T-helper 9 cell (primary cell): ENCODE measurements at regions not wholly inside any gene's neighbourhood (a gene's known extent, or its start where the extent isn't known, plus 50 kb on each side); places are given as distances from the start of the nearest gene placed in this dataset.

Source experiments
- DNase-seq: peaks from one replicate; pipeline ENCODE4 v3.0.0-alpha.2; 2020

GRCh38 chr15:26374806-26375205 is 398.1 kb downstream of the GABRB3 start:
- no peak for DNase-seq

- DNase-seq = no peak
These were observed 400.2 kb downstream of the GABRB3 start for GRCh38 chr15:26372706-26373105.

DNA sequence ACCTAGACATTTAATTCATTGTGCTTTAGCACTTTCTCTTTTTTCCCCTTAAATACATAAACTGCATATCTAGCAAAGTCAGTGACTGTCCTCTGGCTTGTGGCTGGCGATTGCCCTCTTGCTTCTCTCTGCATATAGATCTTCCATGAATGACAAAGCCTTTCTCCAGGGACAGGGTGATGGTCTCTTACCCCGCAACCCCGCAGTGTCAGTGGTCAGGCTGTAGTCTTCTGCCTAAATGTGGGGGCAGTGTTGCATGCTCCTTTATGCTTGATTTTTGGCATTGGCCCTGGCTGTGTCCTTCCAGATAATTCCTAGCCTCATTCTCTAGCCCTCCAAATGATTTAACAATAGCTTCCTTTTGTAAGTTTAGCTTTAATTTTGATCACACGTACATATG is 407.8 kb downstream of the GABRB3 start:
- DNase-seq = no peak

DNA sequence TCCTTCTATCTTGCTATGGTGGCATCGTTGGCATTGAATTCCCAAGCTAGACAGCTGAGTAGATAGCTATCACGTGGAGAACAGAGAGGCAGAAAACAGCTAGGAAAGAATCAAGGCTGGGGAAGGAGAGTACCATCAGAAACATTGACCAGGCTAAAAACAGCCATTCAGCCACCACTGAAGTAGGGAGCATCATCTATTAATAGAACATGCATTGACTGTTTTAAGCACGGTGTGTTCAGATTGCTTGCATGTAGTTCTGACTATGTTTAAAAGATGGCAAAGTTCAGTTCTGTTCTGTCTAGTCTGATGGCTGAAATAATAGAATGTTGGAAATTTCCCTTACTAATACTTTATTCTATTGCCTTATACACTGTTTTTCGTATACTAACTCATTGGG is 413.0 kb downstream of the GABRB3 start:
- DNase-seq = no peak

DNA sequence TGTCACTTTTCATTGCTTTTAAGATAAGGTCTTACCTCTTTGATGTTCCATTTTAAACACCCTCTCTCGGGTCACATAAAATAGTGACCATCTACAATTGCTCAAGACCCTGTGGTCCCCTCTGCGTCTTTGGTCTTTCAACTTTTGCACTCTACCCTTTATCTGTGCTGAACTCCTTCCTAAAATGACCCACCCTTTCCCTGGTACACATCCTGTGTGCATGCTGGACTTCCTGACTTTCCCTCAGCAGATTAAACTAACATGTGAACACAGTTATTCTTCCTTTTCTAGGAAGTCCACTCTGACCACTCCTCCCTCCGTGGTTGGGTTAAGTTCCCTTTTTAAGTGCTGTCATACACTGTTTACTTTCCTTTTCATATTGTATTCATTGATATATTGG is 414.2 kb downstream of the GABRB3 start:
- no peak for DNase-seq

- DNase-seq = no peak
These were observed 415.2 kb downstream of the GABRB3 start for GRCh38 chr15:26357653-26358052.

GRCh38 chr15:26355472-26356074 is 417.3 kb downstream of the GABRB3 start:
- no peak for DNase-seq

GRCh38 chr15:26352909-26353308 is 420.0 kb downstream of the GABRB3 start:
- DNase-seq = no peak

DNA sequence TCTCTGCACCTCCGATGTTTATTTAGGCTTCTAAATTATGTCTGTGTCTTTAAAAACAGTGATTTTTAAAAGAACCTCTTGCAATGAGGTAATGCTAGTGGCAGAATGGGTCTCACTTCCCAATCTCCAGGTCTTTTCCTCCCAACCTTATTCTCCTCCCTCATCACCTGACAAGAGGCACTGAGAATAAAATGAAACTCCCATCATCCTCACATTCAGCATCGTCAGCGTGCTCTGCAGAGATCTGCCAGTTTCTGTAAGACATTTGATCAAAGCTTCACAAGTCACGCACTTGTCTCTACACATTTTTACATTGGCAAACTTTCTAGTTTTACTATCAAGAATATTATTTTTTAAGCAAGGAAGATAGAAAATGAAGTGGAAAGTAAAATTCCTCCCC is 420.5 kb downstream of the GABRB3 start:
- DNase-seq = no peak

DNA sequence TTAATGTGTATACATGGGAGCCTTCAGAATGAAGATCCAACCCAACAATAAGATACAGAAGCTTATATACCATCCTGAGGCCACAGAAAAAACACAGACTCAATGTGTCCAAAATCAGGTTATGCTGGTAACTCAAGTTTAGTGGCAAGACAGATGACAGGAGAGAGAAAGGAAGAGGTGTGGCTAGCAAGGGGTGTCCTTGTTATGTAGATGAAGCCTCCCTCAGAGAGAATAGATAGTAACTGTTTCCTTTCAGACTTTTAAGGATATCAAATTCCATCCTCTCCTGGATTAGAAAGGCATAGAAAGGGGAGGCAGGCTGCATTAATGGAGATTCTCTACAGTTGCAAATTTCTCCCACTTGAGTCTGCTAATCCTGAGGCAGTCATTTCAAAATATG is 447.4 kb downstream of the GABRB3 start:
- no peak for DNase-seq

DNA sequence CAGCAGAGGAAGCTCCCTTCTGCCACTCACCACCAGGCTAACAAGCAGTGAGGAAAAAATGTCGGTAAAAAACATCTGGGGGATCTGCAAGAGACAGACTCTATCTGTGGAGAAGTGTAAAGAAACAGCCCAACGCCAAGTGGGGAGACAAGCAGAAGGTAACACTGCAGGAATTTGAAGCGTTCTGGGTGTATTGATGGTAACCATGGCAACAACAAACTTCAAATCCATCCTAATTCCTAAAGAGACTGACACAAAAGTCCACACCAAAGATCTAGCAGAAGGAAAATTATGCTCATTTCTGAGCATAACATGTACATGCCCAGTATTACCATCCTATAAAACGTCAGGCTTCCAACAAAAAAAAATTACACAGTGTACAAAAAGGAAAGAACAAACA is 449.3 kb downstream of the GABRB3 start:
- DNase-seq = no peak

GRCh38 chr15:26318689-26319088 is 454.2 kb downstream of the GABRB3 start:
- no peak for DNase-seq

- DNase-seq = no peak
These were observed 451.4 kb upstream of the ATP10A start for GRCh38 chr15:26314577-26314976.

DNA sequence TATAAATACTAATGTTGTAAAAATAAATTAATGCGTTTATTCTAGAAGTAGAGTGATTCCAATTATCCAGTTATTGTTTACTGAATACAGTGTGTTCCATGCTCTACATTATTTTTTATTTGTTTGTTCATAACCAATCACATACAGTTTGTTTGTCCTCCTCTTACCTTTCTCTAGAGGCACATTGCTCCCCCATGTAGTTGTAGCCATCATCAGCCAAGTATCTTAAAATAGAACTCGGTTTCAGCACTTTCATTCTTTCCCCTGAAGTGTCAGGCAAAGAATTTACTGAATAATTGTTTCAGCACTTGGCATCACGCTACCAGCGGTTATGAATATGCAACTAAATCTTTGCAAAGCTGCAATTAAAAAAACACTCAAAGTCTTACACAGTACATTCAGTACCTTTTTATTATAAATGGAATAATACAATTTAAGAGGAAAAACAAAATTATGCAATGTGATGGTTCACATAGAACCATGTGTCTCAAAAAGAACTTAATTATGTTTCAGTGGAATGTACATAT is 448.6 kb upstream of the ATP10A start:
- DNase-seq = no peak

DNA sequence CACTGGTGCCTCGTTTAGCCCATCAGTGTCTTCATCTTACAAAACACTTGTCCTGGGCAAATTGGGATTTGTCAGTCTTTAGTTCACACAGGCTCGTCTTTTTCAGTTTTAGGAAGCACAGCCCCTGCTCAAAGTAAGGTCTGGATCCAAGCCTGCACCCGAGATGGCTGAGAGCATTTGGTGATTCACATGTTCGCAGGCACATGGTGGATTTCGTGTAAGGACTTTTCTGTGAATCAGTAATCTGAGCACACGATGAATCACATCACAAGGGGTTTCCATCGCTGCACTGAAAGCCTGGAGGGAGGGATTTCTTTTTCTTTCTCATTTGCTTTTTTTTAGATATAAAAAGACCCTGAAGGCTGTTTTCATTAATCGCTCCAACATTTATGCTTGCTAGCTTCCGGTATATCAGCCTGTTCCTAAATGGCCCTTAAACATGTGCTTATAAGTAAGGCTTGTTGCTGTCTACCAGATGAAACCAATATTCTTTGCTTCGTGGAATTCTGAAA is 435.6 kb upstream of the ATP10A start:
- DNase-seq = no peak

GRCh38 chr15:26298010-26298658 is 435.0 kb upstream of the ATP10A start:
- DNase-seq = no peak

DNA sequence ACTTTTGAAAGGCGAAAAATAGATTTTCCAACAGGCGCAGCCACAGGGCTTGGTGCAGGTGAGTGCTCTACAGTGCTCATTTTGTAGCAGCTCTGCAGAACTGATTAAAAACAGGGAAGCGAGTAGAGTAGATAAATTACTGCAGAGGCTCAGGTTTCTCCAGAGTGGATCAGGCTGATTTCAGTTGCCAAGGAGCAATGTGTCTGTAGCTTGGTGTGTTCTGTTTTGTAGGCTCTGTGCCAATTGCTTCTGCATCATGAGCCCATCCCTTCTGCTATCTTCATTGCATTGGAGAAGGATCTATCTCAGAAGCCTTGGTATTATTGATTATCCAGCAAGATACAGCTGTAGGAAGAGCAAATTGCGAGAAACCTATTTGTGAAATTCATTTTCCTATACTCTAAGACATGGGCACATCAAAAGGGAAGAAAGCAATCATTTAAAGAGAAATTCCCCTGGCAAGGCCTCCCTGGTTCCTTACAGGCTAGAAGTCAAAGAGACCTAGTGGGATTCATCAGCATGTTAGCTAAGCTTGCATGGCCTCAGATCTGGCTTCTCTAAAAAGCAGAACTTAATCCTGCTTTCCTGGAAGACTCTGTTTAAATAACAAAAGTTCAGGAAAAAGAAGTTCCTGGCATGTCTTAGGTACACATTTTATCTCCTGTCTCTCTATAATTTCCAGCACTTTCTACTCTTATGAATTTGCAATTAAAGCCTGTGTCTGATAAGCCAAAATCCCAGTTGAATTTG is 432.4 kb upstream of the ATP10A start:
- DNase-seq = no peak

GRCh38 chr15:26294059-26294689 is 431.0 kb upstream of the ATP10A start:
- DNase-seq = no peak

GRCh38 chr15:26287381-26287780 is 424.3 kb upstream of the ATP10A start:
- no peak for DNase-seq

GRCh38 chr15:26280281-26280680 is 417.2 kb upstream of the ATP10A start:
- DNase-seq = no peak

GRCh38 chr15:26261966-26262365 is 398.8 kb upstream of the ATP10A start:
- no peak for DNase-seq

- DNase-seq = no peak
These were observed 398.3 kb upstream of the ATP10A start for GRCh38 chr15:26261413-26261812.

DNA sequence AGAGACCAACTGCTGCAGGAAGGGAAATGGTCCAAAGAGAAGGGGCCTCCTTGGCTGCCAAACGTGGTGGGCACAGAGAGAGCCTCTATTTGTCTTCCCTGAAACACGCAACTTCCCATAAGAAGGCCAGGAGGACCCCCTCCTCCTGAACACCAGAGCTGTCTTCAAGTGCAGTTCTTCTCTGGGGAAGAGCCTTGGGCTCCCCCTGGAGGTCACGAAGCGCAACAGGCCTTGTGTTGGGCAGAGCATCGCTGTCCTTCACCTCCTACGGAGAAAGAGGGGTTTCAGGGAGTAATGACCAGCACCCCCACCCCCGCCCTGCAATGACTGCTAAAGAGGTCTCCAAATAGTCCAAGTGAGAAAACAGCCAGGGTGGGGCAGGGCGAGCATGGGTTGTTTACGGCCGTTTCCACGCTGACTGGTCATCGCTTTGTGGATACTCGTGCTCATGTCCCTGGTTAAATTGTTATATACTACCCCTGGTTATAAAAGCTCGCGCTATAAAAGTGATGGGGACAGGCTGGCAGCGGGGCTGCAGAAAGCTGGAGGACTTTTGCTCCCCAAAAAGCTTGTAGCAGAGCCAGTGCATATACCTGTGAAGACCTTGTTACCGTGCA is 397.5 kb upstream of the ATP10A start:
- peak; percentile 1 for DNase-seq
